Lower leg skin (tissue), 4 donors: ENCODE measurements at regions not wholly inside any gene's neighbourhood (a gene's known extent, or its start where the extent isn't known, plus 50 kb on each side); places are given as distances from the start of the nearest gene placed in this dataset.

Experiments
- DNase-seq, 2 donors: peaks; one replicate each; pipeline ENCODE4 v3.0.0-alpha.2; 2019; ENCODE audit warnings: low spot score in 2 of 2
- H3K4me3 ChIP-seq: fragments of 200-600 bp; sonication (generic); 2 replicates; pipeline ENCODE4 v1.5.1; 2017; ENCODE audit warnings: mild to moderate bottlenecking, low read depth; ENCODE audit not compliant: poor library complexity, severe bottlenecking
- CTCF ChIP-seq, 3 donors: fragments of 450-650 bp; IDR thresholded peaks; one replicate each; pipeline ENCODE4 v1.5.1; 2016; ENCODE audit warnings: antibody characterized with exemption in 3 of 3, mild to moderate bottlenecking in 3 of 3, moderate library complexity in 2 of 3
- POLR2A ChIP-seq, 2 donors: fragments of 450-650 bp; IDR thresholded peaks; one replicate each; pipeline ENCODE4 v1.6.1; 2016 to 2017; ENCODE audit warnings: antibody characterized with exemption in 2 of 2, mild to moderate bottlenecking in 1 of 2, moderate library complexity in 1 of 2
- WGBS, 2 donors: methylation state at CpG; one replicate each; pipeline ENCODE4 v1.1.5; 2018; 5-methylcytosine and 5-hydroxymethylcytosine counted together
- intact Hi-C: fragments of 100-400 bp; cut with DNase I; formaldehyde crosslinking; loops from one replicate; pipeline ENCODE4 v1.15.0; 2023; ENCODE audit warnings: low total_unique reads

- peak in 1 of 2 donors; percentile 66 for DNase-seq
- TF ChIP-seq POLR2A (IDR thresholded peaks at IDR 0.05) (no peak), CTCF (IDR thresholded peaks at IDR 0.05) (no peak)
- 75 to 82% methylated on average over 7 of the region's 7 CpGs for WGBS, 2 donors
- H3K4me3 ChIP-seq: no peak overlapping the region
- intact Hi-C loops: no loop called here
Measured at GRCh38 chr4:26173619-26174018, 147.2 kb upstream of the RBPJ start.

GRCh38 chr4:26174027-26174426 is 146.8 kb upstream of the RBPJ start:
- TF ChIP-seq POLR2A (IDR thresholded peaks at IDR 0.05) (no peak), CTCF (IDR thresholded peaks at IDR 0.05) (no peak)
- H3K4me3 ChIP-seq: no peak overlapping the region
- no peak for DNase-seq
- 79 to 83% methylated on average over 9 of the region's 9 CpGs for WGBS, 2 donors
- intact Hi-C loops: no loop called here

GRCh38 chr4:26175006-26175786 is 145.6 kb upstream of the RBPJ start:
- no peak overlapping the region for H3K4me3 ChIP-seq
- WGBS, 2 donors: 72 to 77% methylated on average over 13 of the region's 13 CpGs
- TF ChIP-seq POLR2A (IDR thresholded peaks at IDR 0.05): no peak
- no peak for TF ChIP-seq CTCF (IDR thresholded peaks at IDR 0.05)
- intact Hi-C loops: no loop called here
- peak in 1 of 2 donors; percentile 74 for DNase-seq

GRCh38 chr4:26175905-26176470 is 144.8 kb upstream of the RBPJ start:
- intact Hi-C loops: no loop called here
- no peak overlapping the region for H3K4me3 ChIP-seq
- DNase-seq: no peak
- TF ChIP-seq POLR2A (IDR thresholded peaks at IDR 0.05) (no peak), CTCF (IDR thresholded peaks at IDR 0.05) (no peak)
- 97 to 99% methylated on average over 4 of the region's 4 CpGs for WGBS, 2 donors

- no peak overlapping the region for H3K4me3 ChIP-seq
- TF ChIP-seq POLR2A (IDR thresholded peaks at IDR 0.05): no peak
- TF ChIP-seq CTCF (IDR thresholded peaks at IDR 0.05): no peak
- no peak for DNase-seq
- intact Hi-C loops: no loop called here
- WGBS, 2 donors: 53 to 66% methylated on average over 8 of the region's 8 CpGs
Measured at GRCh38 chr4:26176598-26177149, 144.1 kb upstream of the RBPJ start.
